ENCODE measurements at regions not wholly inside any gene's neighbourhood (a gene's known extent, or its start where the extent isn't known, plus 50 kb on each side); places are given as distances from the start of the nearest gene placed in this dataset.

DNA sequence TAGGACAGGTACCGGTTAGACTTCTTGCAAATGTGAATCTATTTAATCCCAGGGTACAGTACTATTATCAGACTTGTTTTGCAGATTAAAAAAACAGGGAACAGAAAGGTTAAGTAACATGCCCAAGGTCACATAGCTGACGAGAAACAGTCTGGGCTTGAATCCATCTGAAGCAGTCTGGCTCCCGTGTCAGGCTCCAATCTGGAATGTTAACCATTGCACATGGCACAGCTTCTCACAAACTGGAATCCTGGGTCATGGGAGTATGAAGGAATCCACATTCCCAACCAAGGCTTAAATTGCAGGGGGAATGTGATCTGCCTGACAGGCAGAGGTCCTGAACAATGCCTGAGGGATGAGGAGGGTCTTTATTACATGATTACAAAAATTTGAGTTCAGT, 187.5 kb upstream of the SPTLC3 start:
- no peak overlapping the region for H3K4me3 ChIP-seq (ENCODE audit: control insufficient read depth, low read depth, low read length)
- TF ChIP-seq, protein P1, sequence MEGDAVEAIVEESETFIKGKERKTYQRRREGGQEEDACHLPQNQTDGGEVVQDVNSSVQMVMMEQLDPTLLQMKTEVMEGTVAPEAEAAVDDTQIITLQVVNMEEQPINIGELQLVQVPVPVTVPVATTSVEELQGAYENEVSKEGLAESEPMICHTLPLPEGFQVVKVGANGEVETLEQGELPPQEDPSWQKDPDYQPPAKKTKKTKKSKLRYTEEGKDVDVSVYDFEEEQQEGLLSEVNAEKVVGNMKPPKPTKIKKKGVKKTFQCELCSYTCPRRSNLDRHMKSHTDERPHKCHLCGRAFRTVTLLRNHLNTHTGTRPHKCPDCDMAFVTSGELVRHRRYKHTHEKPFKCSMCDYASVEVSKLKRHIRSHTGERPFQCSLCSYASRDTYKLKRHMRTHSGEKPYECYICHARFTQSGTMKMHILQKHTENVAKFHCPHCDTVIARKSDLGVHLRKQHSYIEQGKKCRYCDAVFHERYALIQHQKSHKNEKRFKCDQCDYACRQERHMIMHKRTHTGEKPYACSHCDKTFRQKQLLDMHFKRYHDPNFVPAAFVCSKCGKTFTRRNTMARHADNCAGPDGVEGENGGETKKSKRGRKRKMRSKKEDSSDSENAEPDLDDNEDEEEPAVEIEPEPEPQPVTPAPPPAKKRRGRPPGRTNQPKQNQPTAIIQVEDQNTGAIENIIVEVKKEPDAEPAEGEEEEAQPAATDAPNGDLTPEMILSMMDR (conservative IDR thresholded peaks at IDR 0.05; ENCODE audit: control insufficient read depth, insufficient read depth, low read depth, low read length) = no peak
- no peak for DNase-seq (ENCODE audit: low read depth)

DNA sequence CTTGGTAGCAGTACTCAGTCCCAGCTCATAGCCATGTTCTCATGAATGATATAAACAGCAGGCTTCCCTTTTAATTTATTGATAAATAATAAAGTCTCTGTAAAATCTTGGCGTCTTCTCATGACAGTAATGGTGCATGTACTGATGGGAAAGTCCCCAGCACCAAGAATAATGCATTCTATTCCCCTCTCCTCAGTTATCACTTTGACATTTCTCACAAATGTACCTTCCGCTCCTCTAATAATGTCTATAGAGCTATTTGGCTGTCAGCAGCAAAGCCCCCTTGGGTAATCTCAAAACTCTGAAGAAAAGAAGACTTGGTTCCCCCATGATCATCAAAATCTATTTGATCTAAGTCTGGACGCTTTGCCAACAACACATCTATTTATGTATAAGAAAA, 185.0 kb upstream of the SPTLC3 start:
- H3K4me3 ChIP-seq (ENCODE audit: control insufficient read depth, low read depth, low read length) = no peak overlapping the region
- TF ChIP-seq, protein P1 (conservative IDR thresholded peaks at IDR 0.05; ENCODE audit: control insufficient read depth, insufficient read depth, low read depth, low read length) = no peak
- no peak for DNase-seq (ENCODE audit: low read depth)

- H3K4me3 ChIP-seq (ENCODE audit: control insufficient read depth, low read depth, low read length) = no peak overlapping the region
- TF ChIP-seq, protein P1 (conservative IDR thresholded peaks at IDR 0.05; ENCODE audit: control insufficient read depth, insufficient read depth, low read depth, low read length) = no peak
- DNase-seq (ENCODE audit: low read depth) = no peak
Measured at GRCh38 chr20:12824328-12825225, 184.2 kb upstream of the SPTLC3 start.

- TF ChIP-seq, protein P1 (conservative IDR thresholded peaks at IDR 0.05; ENCODE audit: control insufficient read depth, insufficient read depth, low read depth, low read length) = no peak
- no peak overlapping the region for H3K4me3 ChIP-seq (ENCODE audit: control insufficient read depth, low read depth, low read length)
- DNase-seq (ENCODE audit: low read depth) = no peak
Measured at GRCh38 chr20:12825226-12825595, 183.6 kb upstream of the SPTLC3 start.

DNA sequence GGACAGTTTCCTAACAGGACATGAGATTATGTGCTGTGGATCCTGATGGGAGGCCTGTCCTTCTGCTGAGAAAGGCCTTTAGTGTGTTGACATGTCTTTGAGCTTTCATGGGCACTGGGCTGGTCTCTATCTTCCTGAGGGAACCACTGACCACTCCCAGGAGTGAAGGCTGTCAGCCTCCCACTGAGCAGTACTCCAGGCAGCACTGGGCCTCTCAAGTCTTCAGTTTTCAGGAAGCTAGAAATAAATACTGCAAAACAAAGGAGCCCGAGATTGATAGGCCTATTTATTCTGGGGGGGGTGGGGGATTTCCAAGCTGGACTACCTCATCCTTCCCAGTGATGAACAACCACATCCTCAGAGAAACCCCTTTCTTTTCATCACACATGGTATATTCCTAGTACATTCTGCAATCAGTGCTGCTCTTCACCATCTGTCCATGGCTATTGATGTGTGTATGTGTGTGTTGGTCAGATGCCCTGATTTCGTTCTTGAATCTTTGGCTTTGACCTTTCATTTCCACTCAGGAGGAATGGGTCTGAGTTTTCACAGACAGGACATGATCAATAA, 180.9 kb upstream of the SPTLC3 start:
- TF ChIP-seq, protein P1 (conservative IDR thresholded peaks at IDR 0.05; ENCODE audit: control insufficient read depth, insufficient read depth, low read depth, low read length) = no peak
- no peak for DNase-seq (ENCODE audit: low read depth)
- H3K4me3 ChIP-seq (ENCODE audit: control insufficient read depth, low read depth, low read length) = no peak overlapping the region

DNA sequence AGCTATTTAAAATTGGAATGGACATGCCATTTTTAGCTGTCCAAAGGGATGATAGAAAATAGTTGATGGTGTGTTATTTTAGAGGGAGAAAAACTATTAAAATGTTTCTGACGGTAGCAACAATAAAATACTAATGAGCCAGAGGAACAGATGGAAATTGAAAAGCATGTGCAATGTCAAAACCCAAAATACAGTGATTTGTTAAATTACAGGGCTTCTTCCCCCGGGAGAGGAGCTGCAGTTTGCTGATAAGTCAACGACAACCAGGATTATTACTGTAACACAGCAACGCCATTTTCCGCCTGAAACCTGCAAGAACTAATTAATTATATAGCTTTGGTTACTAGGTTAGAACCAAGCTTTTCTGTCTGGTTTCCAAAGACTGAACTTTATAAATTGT, 179.6 kb upstream of the SPTLC3 start:
- no peak for DNase-seq (ENCODE audit: low read depth)
- TF ChIP-seq, protein P1 (conservative IDR thresholded peaks at IDR 0.05; ENCODE audit: control insufficient read depth, insufficient read depth, low read depth, low read length) = no peak
- H3K4me3 ChIP-seq (ENCODE audit: control insufficient read depth, low read depth, low read length) = no peak overlapping the region
